Mesothelial cell of epicardium (in vitro differentiated cells): ENCODE measurements at regions not wholly inside any gene's neighbourhood (a gene's known extent, or its start where the extent isn't known, plus 50 kb on each side); places are given as distances from the start of the nearest gene placed in this dataset.

Source experiments
- DNase-seq, 2 experiments: peaks; one replicate each; pipeline ENCODE4 v3.0.0; 2021; ENCODE audit warnings: low spot score in 2 of 2; ENCODE audit not compliant: unreplicated experiment in 2 of 2
- H3K27ac Mint-ChIP-seq: 2 replicates; pipeline ENCODE4 v1.8.0; 2021; ENCODE audit warnings: mixed read lengths
- H3K27me3 Mint-ChIP-seq: 2 replicates; pipeline ENCODE4 v1.8.0; 2021; ENCODE audit warnings: low read depth, mixed read lengths
- H3K36me3 Mint-ChIP-seq: 2 replicates; pipeline ENCODE4 v1.8.0; 2021; ENCODE audit warnings: mixed read lengths
- H3K4me1 Mint-ChIP-seq: 2 replicates; pipeline ENCODE4 v1.8.0; 2021; ENCODE audit warnings: mixed read lengths
- H3K4me3 Mint-ChIP-seq: 2 replicates; pipeline ENCODE4 v1.8.0; 2021; ENCODE audit warnings: mild to moderate bottlenecking, moderate library complexity, mixed read lengths
- H3K9me3 Mint-ChIP-seq: 2 replicates; pipeline ENCODE4 v1.8.0; 2021; ENCODE audit warnings: mixed read lengths
- CTCF ChIP-seq: fragments of 200-600 bp; sonication (generic); IDR thresholded peaks from one replicate; pipeline ENCODE4 v1.5.0; 2021; ENCODE audit warnings: antibody characterized with exemption; ENCODE audit not compliant: unreplicated experiment

GRCh38 chr3:99549220-99549619 is 89.2 kb upstream of the COL8A1 start:
- Mint-ChIP-seq H3K36me3 (no peaks in the 10 kb centered on the region), H3K4me3 (no peak overlapping the region), H3K9me3 (peaks cover 4% of the 10 kb centered on the region), H3K4me1 (peaks cover 12% of the 10 kb centered on the region), H3K27ac (no peak overlapping the region), H3K27me3 (peaks cover 2% of the 10 kb centered on the region)
- no peak for DNase-seq
- no peak for TF ChIP-seq CTCF

- peaks cover 4% of the 10 kb centered on the region for H3K9me3 Mint-ChIP-seq
- H3K36me3 Mint-ChIP-seq, result no peaks in the 10 kb centered on the region
- no peak for TF ChIP-seq CTCF
- H3K27ac Mint-ChIP-seq, result no peak overlapping the region
- H3K4me1 Mint-ChIP-seq, result peaks cover 12% of the 10 kb centered on the region
- H3K27me3 Mint-ChIP-seq, result peaks cover 2% of the 10 kb centered on the region
- no peak for DNase-seq
- H3K4me3 Mint-ChIP-seq, result no peak overlapping the region
Observed at GRCh38 chr3:99548674-99549073, 89.7 kb upstream of the COL8A1 start.

GRCh38 chr3:99545941-99546580 is 92.3 kb upstream of the COL8A1 start:
- Mint-ChIP-seq H3K9me3 (no peaks in the 10 kb centered on the region), H3K27ac (no peak overlapping the region), H3K4me1 (peaks cover 12% of the 10 kb centered on the region), H3K4me3 (no peak overlapping the region), H3K27me3 (no peaks in the 10 kb centered on the region), H3K36me3 (no peaks in the 10 kb centered on the region)
- no peak for DNase-seq
- no peak for TF ChIP-seq CTCF

GRCh38 chr3:99544786-99545281 is 93.6 kb upstream of the COL8A1 start:
- H3K4me3 Mint-ChIP-seq, result no peak overlapping the region
- no peaks in the 10 kb centered on the region for H3K36me3 Mint-ChIP-seq
- peaks cover 4% of the 10 kb centered on the region for H3K9me3 Mint-ChIP-seq
- H3K27me3 Mint-ChIP-seq, result no peaks in the 10 kb centered on the region
- peaks cover 12% of the 10 kb centered on the region for H3K4me1 Mint-ChIP-seq
- DNase-seq, result no peak
- TF ChIP-seq CTCF, result no peak
- no peak overlapping the region for H3K27ac Mint-ChIP-seq

GRCh38 chr3:99543796-99544195 is 94.6 kb upstream of the COL8A1 start:
- H3K9me3 Mint-ChIP-seq, result peaks cover 6% of the 10 kb centered on the region
- no peaks in the 10 kb centered on the region for H3K27me3 Mint-ChIP-seq
- H3K27ac Mint-ChIP-seq, result no peak overlapping the region
- no peak for DNase-seq
- no peaks in the 10 kb centered on the region for H3K36me3 Mint-ChIP-seq
- H3K4me1 Mint-ChIP-seq, result peaks cover 12% of the 10 kb centered on the region
- no peak overlapping the region for H3K4me3 Mint-ChIP-seq
- TF ChIP-seq CTCF, result no peak
